Fibroblast of the aortic adventitia (primary cell): ENCODE measurements at regions not wholly inside any gene's neighbourhood (a gene's known extent, or its start where the extent isn't known, plus 50 kb on each side); places are given as distances from the start of the nearest gene placed in this dataset.

ENCODE experiments used
- DNase-seq: peaks from one replicate; pipeline ENCODE4 v3.0.0-alpha.2; 2010; ENCODE audit warnings: low read depth
- H3K4me3 ChIP-seq: 2 replicates; pipeline ENCODE4 v1.5.1; 2011; ENCODE audit warnings: low read depth, mild to moderate bottlenecking, control low read depth, low read length, moderate library complexity
- CTCF ChIP-seq: IDR thresholded peaks from 2 replicates; pipeline ENCODE4 v1.5.1; 2011; ENCODE audit warnings: mild to moderate bottlenecking, low read length, control low read depth, inconsistent platforms; ENCODE audit not compliant: insufficient read depth

- no peak overlapping the region for H3K4me3 ChIP-seq
- peak; percentile 64 for TF ChIP-seq CTCF
- DNase-seq, result peak; percentile 37
Observed at GRCh38 chr2:163878718-163879117, 142.9 kb upstream of the FIGN start.

- TF ChIP-seq CTCF, result no peak
- DNase-seq, result peak; percentile 64
- H3K4me3 ChIP-seq, result peak overlapping the region; percentile 6
Observed at GRCh38 chr2:163877316-163877715, 141.5 kb upstream of the FIGN start.

GRCh38 chr2:163863073-163863472 lies 127.3 kb upstream of the FIGN start:
- TF ChIP-seq CTCF, result no peak
- no peak overlapping the region for H3K4me3 ChIP-seq
- no peak for DNase-seq

GRCh38 chr2:163859951-163860350 lies 124.1 kb upstream of the FIGN start:
- no peak for DNase-seq
- TF ChIP-seq CTCF, result no peak
- H3K4me3 ChIP-seq, result no peak overlapping the region

GRCh38 chr2:163856941-163857340 lies 121.1 kb upstream of the FIGN start:
- no peak for DNase-seq
- TF ChIP-seq CTCF, result no peak

GRCh38 chr2:163852616-163853015 lies 116.8 kb upstream of the FIGN start:
- no peak for TF ChIP-seq CTCF
- DNase-seq, result no peak
- no peak overlapping the region for H3K4me3 ChIP-seq

More at GRCh38 chr2:163856941-163857340, 121.1 kb upstream of the FIGN start:
- no peak overlapping the region for H3K4me3 ChIP-seq

- no peak overlapping the region for H3K4me3 ChIP-seq
- no peak for TF ChIP-seq CTCF
- no peak for DNase-seq
Observed at GRCh38 chr2:163849756-163850435, 114.1 kb upstream of the FIGN start.
